ENCODE measurements at regions not wholly inside any gene's neighbourhood (a gene's known extent, or its start where the extent isn't known, plus 50 kb on each side); places are given as distances from the start of the nearest gene placed in this dataset.

GRCh38 chr6:99802396-99803031 is 191.5 kb downstream of the MCHR2 start:
- H3K27me3 ChIP-seq (ENCODE audit: insufficient read depth, low read length) = peaks cover 38% of the 10 kb centered on the region
- no peaks in the 10 kb centered on the region for H3K36me3 ChIP-seq (ENCODE audit: insufficient read depth, low read length)
- H3K4me3 ChIP-seq (ENCODE audit: low read depth, low read length) = no peak overlapping the region
- H2AFZ ChIP-seq (ENCODE audit: low read length, unreplicated experiment) = no peak overlapping the region
- H3K27ac ChIP-seq (ENCODE audit: low read depth, low read length) = no peak overlapping the region
- H3K4me1 ChIP-seq (ENCODE audit: control insufficient read depth, insufficient read depth, low read length, unreplicated experiment) = no peaks in the 10 kb centered on the region
- H3K79me2 ChIP-seq (ENCODE audit: control insufficient read depth, insufficient read depth, low read length, unreplicated experiment) = no peaks in the 10 kb centered on the region

- no peaks in the 10 kb centered on the region for H3K4me1 ChIP-seq (ENCODE audit: control insufficient read depth, insufficient read depth, low read length, unreplicated experiment)
- no peak overlapping the region for H3K4me3 ChIP-seq (ENCODE audit: low read depth, low read length)
Measured at GRCh38 chr6:99808992-99809391, 185.0 kb downstream of the MCHR2 start.

GRCh38 chr6:99810295-99810694 is 183.7 kb downstream of the MCHR2 start:
- H2AFZ ChIP-seq (ENCODE audit: low read length, unreplicated experiment) = no peak overlapping the region
- no peaks in the 10 kb centered on the region for H3K36me3 ChIP-seq (ENCODE audit: insufficient read depth, low read length)

More at GRCh38 chr6:99808992-99809391, 185.0 kb downstream of the MCHR2 start:
- no peak overlapping the region for H2AFZ ChIP-seq (ENCODE audit: low read length, unreplicated experiment)
- peaks cover 76% of the 10 kb centered on the region for H3K27me3 ChIP-seq (ENCODE audit: insufficient read depth, low read length)
- no peak overlapping the region for H3K27ac ChIP-seq (ENCODE audit: low read depth, low read length)
- no peaks in the 10 kb centered on the region for H3K79me2 ChIP-seq (ENCODE audit: control insufficient read depth, insufficient read depth, low read length, unreplicated experiment)
- no peaks in the 10 kb centered on the region for H3K36me3 ChIP-seq (ENCODE audit: insufficient read depth, low read length)

GRCh38 chr6:99810942-99811620 is 182.9 kb downstream of the MCHR2 start:
- Histone ChIP-seq H3K79me2 (ENCODE audit: control insufficient read depth, insufficient read depth, low read length, unreplicated experiment) (no peaks in the 10 kb centered on the region), H3K27ac (ENCODE audit: low read depth, low read length) (no peak overlapping the region), H3K4me1 (ENCODE audit: control insufficient read depth, insufficient read depth, low read length, unreplicated experiment) (no peaks in the 10 kb centered on the region), H3K36me3 (ENCODE audit: insufficient read depth, low read length) (no peaks in the 10 kb centered on the region), H3K4me3 (ENCODE audit: low read depth, low read length) (no peak overlapping the region), H3K27me3 (ENCODE audit: insufficient read depth, low read length) (peaks cover 62% of the 10 kb centered on the region), H2AFZ (ENCODE audit: low read length, unreplicated experiment) (no peak overlapping the region)

More at GRCh38 chr6:99810295-99810694, 183.7 kb downstream of the MCHR2 start:
- Histone ChIP-seq H3K4me3 (ENCODE audit: low read depth, low read length) (no peak overlapping the region), H3K27ac (ENCODE audit: low read depth, low read length) (no peak overlapping the region), H3K4me1 (ENCODE audit: control insufficient read depth, insufficient read depth, low read length, unreplicated experiment) (no peaks in the 10 kb centered on the region), H3K27me3 (ENCODE audit: insufficient read depth, low read length) (peaks cover 69% of the 10 kb centered on the region), H3K79me2 (ENCODE audit: control insufficient read depth, insufficient read depth, low read length, unreplicated experiment) (no peaks in the 10 kb centered on the region)

GRCh38 chr6:99811636-99812035 is 182.4 kb downstream of the MCHR2 start:
- H3K27ac ChIP-seq (ENCODE audit: low read depth, low read length) = no peak overlapping the region
- no peak overlapping the region for H3K4me3 ChIP-seq (ENCODE audit: low read depth, low read length)
- no peaks in the 10 kb centered on the region for H3K4me1 ChIP-seq (ENCODE audit: control insufficient read depth, insufficient read depth, low read length, unreplicated experiment)
- H3K36me3 ChIP-seq (ENCODE audit: insufficient read depth, low read length) = no peaks in the 10 kb centered on the region
- no peaks in the 10 kb centered on the region for H3K79me2 ChIP-seq (ENCODE audit: control insufficient read depth, insufficient read depth, low read length, unreplicated experiment)
- no peak overlapping the region for H2AFZ ChIP-seq (ENCODE audit: low read length, unreplicated experiment)
- peaks cover 61% of the 10 kb centered on the region for H3K27me3 ChIP-seq (ENCODE audit: insufficient read depth, low read length)

GRCh38 chr6:99813565-99813964 is 180.5 kb downstream of the MCHR2 start:
- Histone ChIP-seq H2AFZ (ENCODE audit: low read length, unreplicated experiment) (no peak overlapping the region), H3K27ac (ENCODE audit: low read depth, low read length) (no peak overlapping the region), H3K27me3 (ENCODE audit: insufficient read depth, low read length) (peaks cover 52% of the 10 kb centered on the region), H3K36me3 (ENCODE audit: insufficient read depth, low read length) (no peaks in the 10 kb centered on the region), H3K79me2 (ENCODE audit: control insufficient read depth, insufficient read depth, low read length, unreplicated experiment) (no peaks in the 10 kb centered on the region), H3K4me1 (ENCODE audit: control insufficient read depth, insufficient read depth, low read length, unreplicated experiment) (no peaks in the 10 kb centered on the region), H3K4me3 (ENCODE audit: low read depth, low read length) (no peak overlapping the region)

- Histone ChIP-seq H3K4me3 (ENCODE audit: low read depth, low read length) (no peak overlapping the region), H3K36me3 (ENCODE audit: insufficient read depth, low read length) (no peaks in the 10 kb centered on the region), H3K4me1 (ENCODE audit: control insufficient read depth, insufficient read depth, low read length, unreplicated experiment) (no peaks in the 10 kb centered on the region), H3K27me3 (ENCODE audit: insufficient read depth, low read length) (peaks cover 48% of the 10 kb centered on the region), H3K79me2 (ENCODE audit: control insufficient read depth, insufficient read depth, low read length, unreplicated experiment) (no peaks in the 10 kb centered on the region), H2AFZ (ENCODE audit: low read length, unreplicated experiment) (no peak overlapping the region), H3K27ac (ENCODE audit: low read depth, low read length) (no peak overlapping the region)
Measured at GRCh38 chr6:99814230-99814928, 179.6 kb downstream of the MCHR2 start.

GRCh38 chr6:99816795-99817194 is 177.2 kb downstream of the MCHR2 start:
- Histone ChIP-seq H3K27ac (ENCODE audit: low read depth, low read length) (no peak overlapping the region), H3K4me3 (ENCODE audit: low read depth, low read length) (no peak overlapping the region), H2AFZ (ENCODE audit: low read length, unreplicated experiment) (no peak overlapping the region), H3K4me1 (ENCODE audit: control insufficient read depth, insufficient read depth, low read length, unreplicated experiment) (no peaks in the 10 kb centered on the region), H3K79me2 (ENCODE audit: control insufficient read depth, insufficient read depth, low read length, unreplicated experiment) (no peaks in the 10 kb centered on the region), H3K36me3 (ENCODE audit: insufficient read depth, low read length) (no peaks in the 10 kb centered on the region), H3K27me3 (ENCODE audit: insufficient read depth, low read length) (peaks cover 38% of the 10 kb centered on the region)

- H3K27me3 ChIP-seq (ENCODE audit: insufficient read depth, low read length) = peaks cover 28% of the 10 kb centered on the region
- no peaks in the 10 kb centered on the region for H3K36me3 ChIP-seq (ENCODE audit: insufficient read depth, low read length)
- H3K4me1 ChIP-seq (ENCODE audit: control insufficient read depth, insufficient read depth, low read length, unreplicated experiment) = no peaks in the 10 kb centered on the region
- H3K4me3 ChIP-seq (ENCODE audit: low read depth, low read length) = no peak overlapping the region
- H2AFZ ChIP-seq (ENCODE audit: low read length, unreplicated experiment) = no peak overlapping the region
- H3K27ac ChIP-seq (ENCODE audit: low read depth, low read length) = no peak overlapping the region
- no peaks in the 10 kb centered on the region for H3K79me2 ChIP-seq (ENCODE audit: control insufficient read depth, insufficient read depth, low read length, unreplicated experiment)
Measured at GRCh38 chr6:99818161-99818560, 175.9 kb downstream of the MCHR2 start.

GRCh38 chr6:99819853-99820252 is 174.2 kb downstream of the MCHR2 start:
- Histone ChIP-seq H3K4me1 (ENCODE audit: control insufficient read depth, insufficient read depth, low read length, unreplicated experiment) (no peaks in the 10 kb centered on the region), H3K4me3 (ENCODE audit: low read depth, low read length) (no peak overlapping the region), H3K36me3 (ENCODE audit: insufficient read depth, low read length) (no peaks in the 10 kb centered on the region), H3K79me2 (ENCODE audit: control insufficient read depth, insufficient read depth, low read length, unreplicated experiment) (no peaks in the 10 kb centered on the region), H3K27me3 (ENCODE audit: insufficient read depth, low read length) (peaks cover 24% of the 10 kb centered on the region), H3K27ac (ENCODE audit: low read depth, low read length) (no peak overlapping the region), H2AFZ (ENCODE audit: low read length, unreplicated experiment) (no peak overlapping the region)

Measured in ACC112 (cell line).